ENCODE measurements at regions not wholly inside any gene's neighbourhood (a gene's known extent, or its start where the extent isn't known, plus 50 kb on each side); places are given as distances from the start of the nearest gene placed in this dataset.

- no peaks in the 10 kb centered on the region for H3K9me3 ChIP-seq
Observed at GRCh38 chr15:81886591-81886990, 159.2 kb downstream of the MEX3B start.

GRCh38 chr15:81886080-81886479 lies 159.7 kb downstream of the MEX3B start:
- H3K27ac ChIP-seq, result no peak overlapping the region
- WGBS, 2 donors (ENCODE audit: low coverage in 1 of 2), result 94 to 96% methylated on average over 2 of the region's 2 CpGs
- TF ChIP-seq POLR2A (IDR thresholded peaks at IDR 0.05) (no peak), EP300 (IDR thresholded peaks at IDR 0.05) (no peak), CTCF (IDR thresholded peaks at IDR 0.05) (no peak), POLR2AphosphoS5 (IDR thresholded peaks at IDR 0.05) (no peak)
- peaks cover 0 to 12% (median 6%) of the 10 kb centered on the region in 3 donors for H3K4me1 ChIP-seq
- no peak overlapping the region for H3K4me3 ChIP-seq
- no peaks in the 10 kb centered on the region for H3K9me3 ChIP-seq
- H3K27me3 ChIP-seq, result no peaks in the 10 kb centered on the region
- H3K36me3 ChIP-seq, result no peaks in the 10 kb centered on the region
- no peak for ATAC-seq

More at GRCh38 chr15:81886591-81886990, 159.2 kb downstream of the MEX3B start:
- H3K27me3 ChIP-seq, result no peaks in the 10 kb centered on the region
- 96 to 99% methylated on average over 6 of the region's 6 CpGs for WGBS, 2 donors (ENCODE audit: low coverage in 1 of 2)
- TF ChIP-seq CTCF (IDR thresholded peaks at IDR 0.05) (no peak), POLR2AphosphoS5 (IDR thresholded peaks at IDR 0.05) (no peak), EP300 (IDR thresholded peaks at IDR 0.05) (no peak), POLR2A (IDR thresholded peaks at IDR 0.05) (no peak)
- peaks cover 0 to 12% (median 6%) of the 10 kb centered on the region in 3 donors for H3K4me1 ChIP-seq
- no peak overlapping the region for H3K4me3 ChIP-seq
- H3K27ac ChIP-seq, result no peak overlapping the region
- H3K36me3 ChIP-seq, result no peaks in the 10 kb centered on the region
- ATAC-seq, result no peak

- no peak for TF ChIP-seq POLR2AphosphoS5 (IDR thresholded peaks at IDR 0.05)
- TF ChIP-seq POLR2A (IDR thresholded peaks at IDR 0.05), result no peak
- no peak for TF ChIP-seq CTCF (IDR thresholded peaks at IDR 0.05)
- TF ChIP-seq EP300 (IDR thresholded peaks at IDR 0.05), result no peak
- H3K9me3 ChIP-seq, result no peaks in the 10 kb centered on the region
- H3K27ac ChIP-seq, result no peak overlapping the region
- H3K4me3 ChIP-seq, result no peak overlapping the region
- peaks cover 0 to 12% (median 6%) of the 10 kb centered on the region in 3 donors for H3K4me1 ChIP-seq
- 95% methylated on average over 2 of the region's 2 CpGs; no CpG with 5 or more reads in 1 of the 2 donors for WGBS, 2 donors (ENCODE audit: low coverage in 1 of 2)
- no peak for ATAC-seq
- no peaks in the 10 kb centered on the region for H3K36me3 ChIP-seq
- no peaks in the 10 kb centered on the region for H3K27me3 ChIP-seq
Observed at GRCh38 chr15:81885135-81885534, 160.7 kb downstream of the MEX3B start.

GRCh38 chr15:81882504-81882903 lies 163.3 kb downstream of the MEX3B start:
- Histone ChIP-seq H3K36me3 (no peaks in the 10 kb centered on the region), H3K4me3 (no peak overlapping the region), H3K27ac (no peak overlapping the region), H3K27me3 (no peaks in the 10 kb centered on the region), H3K4me1 (peaks cover 0 to 14% (median 2%) of the 10 kb centered on the region in 3 donors), H3K9me3 (no peaks in the 10 kb centered on the region)
- WGBS, 2 donors (ENCODE audit: low coverage in 1 of 2), result 63 to 73% methylated on average over 5 of the region's 5 CpGs
- TF ChIP-seq EP300 (IDR thresholded peaks at IDR 0.05) (no peak), POLR2AphosphoS5 (IDR thresholded peaks at IDR 0.05) (no peak), CTCF (IDR thresholded peaks at IDR 0.05) (no peak), POLR2A (IDR thresholded peaks at IDR 0.05) (no peak)
- ATAC-seq, result no peak

- H3K27me3 ChIP-seq, result no peaks in the 10 kb centered on the region
- peaks cover 0 to 17% (median 2%) of the 10 kb centered on the region in 3 donors for H3K4me1 ChIP-seq
- no peaks in the 10 kb centered on the region for H3K36me3 ChIP-seq
- no peaks in the 10 kb centered on the region for H3K9me3 ChIP-seq
- no peak overlapping the region for H3K27ac ChIP-seq
- WGBS, 2 donors (ENCODE audit: low coverage in 1 of 2), result 43 to 67% methylated on average over 5 of the region's 5 CpGs
- H3K4me3 ChIP-seq, result no peak overlapping the region
- TF ChIP-seq POLR2A (IDR thresholded peaks at IDR 0.05), result no peak
- no peak for TF ChIP-seq EP300 (IDR thresholded peaks at IDR 0.05)
- TF ChIP-seq CTCF (IDR thresholded peaks at IDR 0.05), result no peak
- no peak for TF ChIP-seq POLR2AphosphoS5 (IDR thresholded peaks at IDR 0.05)
- no peak for ATAC-seq
Observed at GRCh38 chr15:81880833-81881232, 165.0 kb downstream of the MEX3B start.

Data from gastroesophageal sphincter (tissue), 4 donors.